WTC11 (cell line): ENCODE measurements at regions not wholly inside any gene's neighbourhood (a gene's known extent, or its start where the extent isn't known, plus 50 kb on each side); places are given as distances from the start of the nearest gene placed in this dataset.

ENCODE experiments used
- ATF3 ChIP-seq: sonication (generic); formaldehyde crosslinking; conservative IDR thresholded peaks from 2 replicates; pipeline ENCODE4 v1.8.1; 2022; ENCODE audit warnings: mild to moderate bottlenecking, missing genetic modification reagents
- CTCF ChIP-seq: fragments of 200-600 bp; IDR thresholded peaks from 2 replicates; pipeline ENCODE4 v1.8.0; 2022; ENCODE audit warnings: antibody characterized with exemption

- no peak for TF ChIP-seq CTCF
- no peak for TF ChIP-seq ATF3 (CRISPR knock-in tag)
These were observed 144.7 kb downstream of the QRSL1 start for GRCh38 chr6:106773996-106774629.
